Muscle of arm (tissue), 1 donor: ENCODE measurements at regions not wholly inside any gene's neighbourhood (a gene's known extent, or its start where the extent isn't known, plus 50 kb on each side); places are given as distances from the start of the nearest gene placed in this dataset.
"Not testable (repeated sequence)": the region's sequence is repeated elsewhere in the genome, so short reads cannot be mapped to it uniquely, and the experiment has no call there.

Source experiments
- DNase-seq: peaks from one replicate; pipeline ENCODE4 v3.0.0-alpha.2; 2013

- DNase-seq = no peak
These were observed 214.2 kb upstream of the ADO start for GRCh38 chr10:62590306-62590705.

GRCh38 chr10:62594093-62594520, 210.4 kb upstream of the ADO start:
- peak; percentile 58 for DNase-seq

DNA sequence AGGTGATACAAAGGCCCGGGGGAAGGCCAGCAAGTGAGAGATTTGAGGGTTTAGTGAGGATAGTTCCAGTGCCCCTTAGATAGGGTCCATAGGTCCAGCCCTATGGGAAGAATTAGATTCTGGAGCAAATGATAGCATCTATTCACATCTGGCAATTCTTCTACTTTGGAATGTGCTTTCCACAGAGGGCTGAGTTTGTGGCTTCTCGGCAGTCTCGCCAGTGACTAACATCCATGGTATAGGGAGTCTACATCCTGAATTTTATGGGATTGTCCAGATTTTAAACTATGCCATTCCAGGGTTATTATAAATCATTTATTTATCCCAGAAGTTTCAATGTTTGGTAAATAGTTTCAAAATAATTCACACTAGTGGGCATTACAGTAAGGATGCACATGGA, 207.3 kb upstream of the ADO start:
- no peak for DNase-seq

- no peak for DNase-seq
These were observed 205.4 kb upstream of the ADO start for GRCh38 chr10:62599161-62599560.

GRCh38 chr10:62606551-62606950, 198.0 kb upstream of the ADO start:
- DNase-seq = not testable (repeated sequence)

DNA sequence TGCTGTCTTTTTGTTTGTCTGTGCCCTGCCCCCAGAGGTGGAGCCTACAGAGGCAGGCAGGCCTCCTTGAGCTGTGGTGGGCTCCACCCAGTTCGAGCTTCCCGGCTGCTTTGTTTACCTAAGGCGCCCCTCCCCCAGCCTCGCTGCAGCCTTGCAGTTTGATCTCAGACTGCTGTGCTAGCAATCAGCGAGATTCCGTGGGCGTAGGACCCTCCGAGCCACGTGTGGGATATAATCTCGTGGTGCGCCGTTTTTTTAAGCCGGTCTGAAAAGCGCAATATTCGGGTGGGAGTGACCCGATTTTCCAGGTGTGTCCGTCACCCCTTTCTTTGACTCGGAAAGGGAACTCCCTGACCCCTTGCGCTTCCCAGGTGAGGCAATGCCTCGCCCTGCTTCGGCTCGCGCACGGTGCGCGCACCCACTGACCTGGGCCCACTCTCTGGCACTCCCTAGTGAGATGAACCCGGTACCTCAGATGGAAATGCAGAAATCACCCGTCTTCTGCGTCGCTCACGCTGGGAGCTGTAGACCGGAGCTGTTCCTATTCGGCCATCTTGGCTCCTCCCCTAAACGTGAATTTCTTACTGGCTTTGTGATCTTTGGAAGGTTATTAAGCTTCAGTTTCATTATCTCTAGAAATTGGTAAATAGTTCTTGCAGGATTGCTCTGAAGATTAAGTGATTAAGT, 196.2 kb upstream of the ADO start:
- DNase-seq = not testable (repeated sequence)

DNA sequence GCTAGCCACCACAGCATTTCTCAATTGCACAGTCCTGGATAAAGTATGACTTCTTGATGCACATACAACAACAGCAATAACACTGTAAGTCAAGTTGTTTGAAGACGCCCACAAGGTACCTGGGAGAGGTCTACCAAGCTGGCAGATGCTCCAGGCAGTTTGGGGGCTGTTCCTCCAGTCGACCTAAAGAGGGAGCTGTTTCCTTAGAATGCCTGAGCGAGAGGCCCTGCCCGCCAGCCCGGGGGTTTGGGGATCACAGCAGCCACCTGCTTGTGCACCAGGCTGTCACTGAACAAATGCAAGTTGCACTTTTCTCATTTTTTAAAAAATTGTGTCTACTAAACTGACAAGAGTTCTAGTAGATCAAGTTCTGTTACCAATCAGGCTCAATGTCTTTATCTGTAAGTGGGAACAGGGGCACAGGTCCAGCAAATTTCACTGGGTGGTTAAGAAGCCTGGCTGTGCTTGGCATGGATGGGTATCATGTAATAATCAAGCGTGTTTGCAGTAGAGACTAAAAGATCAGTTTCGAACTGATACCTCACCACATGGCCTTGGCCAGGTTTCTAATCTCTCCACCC, 193.8 kb upstream of the ADO start:
- DNase-seq = no peak

- no peak for DNase-seq
These were observed 191.1 kb upstream of the ADO start for GRCh38 chr10:62613424-62613823.

- no peak for DNase-seq
These were observed 190.7 kb upstream of the ADO start for GRCh38 chr10:62613859-62614258.

GRCh38 chr10:62614389-62615157, 189.9 kb upstream of the ADO start:
- DNase-seq = no peak

GRCh38 chr10:62616885-62617590, 187.5 kb upstream of the ADO start:
- no peak for DNase-seq

DNA sequence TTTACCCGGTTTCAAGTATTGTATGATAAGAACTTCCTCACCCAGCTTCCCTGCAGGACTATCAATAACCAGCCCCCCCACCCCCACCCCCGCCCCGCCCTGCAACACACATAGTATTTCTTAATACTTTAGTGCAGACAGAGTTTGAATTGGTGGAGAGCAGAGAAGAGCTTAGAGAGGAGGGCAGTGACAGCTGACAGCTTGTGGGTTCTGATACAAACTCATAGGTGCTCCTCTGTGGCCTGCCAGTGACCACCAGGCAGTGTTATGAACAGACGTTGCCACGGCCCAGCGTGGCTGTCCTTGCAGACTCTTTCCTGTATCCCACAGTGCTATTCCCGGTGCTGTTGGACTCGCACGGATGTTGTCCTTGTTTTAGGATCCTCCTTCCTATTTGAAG, 186.9 kb upstream of the ADO start:
- DNase-seq = no peak

GRCh38 chr10:62618054-62618453, 186.5 kb upstream of the ADO start:
- DNase-seq = no peak

- DNase-seq = no peak
These were observed 185.7 kb upstream of the ADO start for GRCh38 chr10:62618576-62619412.

DNA sequence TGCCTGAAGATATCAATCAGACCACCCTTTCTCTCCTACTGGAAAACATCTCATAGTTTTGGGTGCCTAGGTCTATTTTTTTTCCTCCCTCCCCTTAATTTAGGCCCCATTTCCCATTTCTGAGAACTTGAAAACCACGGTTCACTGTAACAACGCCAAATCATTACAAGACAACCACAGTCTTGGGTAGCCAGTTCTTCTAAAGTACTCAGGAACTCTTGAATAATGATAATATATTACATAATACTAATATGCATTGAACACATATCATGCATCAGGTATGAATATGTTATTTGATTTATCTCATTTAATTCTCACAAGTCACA, 185.1 kb upstream of the ADO start:
- DNase-seq = no peak

DNA sequence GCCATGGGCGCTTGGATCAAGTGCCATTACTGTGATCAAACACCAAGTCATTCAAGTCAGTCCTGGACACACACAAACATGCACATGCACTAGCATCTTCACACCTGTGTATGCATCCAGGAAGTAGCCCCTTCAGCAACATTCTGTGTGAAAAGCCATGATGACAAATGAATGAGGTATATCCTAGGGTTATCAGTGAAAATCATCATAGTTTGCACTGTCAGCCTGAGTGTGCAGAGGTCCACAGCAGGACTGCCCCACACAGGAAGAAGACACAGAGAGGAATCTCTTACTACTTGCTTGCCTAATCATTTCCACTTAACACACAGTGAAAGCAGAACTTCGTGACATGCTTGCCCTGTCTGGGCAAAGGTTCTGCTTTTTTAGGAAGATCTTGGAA, 184.0 kb upstream of the ADO start:
- no peak for DNase-seq

GRCh38 chr10:62623223-62623622, 181.3 kb upstream of the ADO start:
- DNase-seq = no peak

GRCh38 chr10:62625484-62625883, 179.0 kb upstream of the ADO start:
- no peak for DNase-seq

DNA sequence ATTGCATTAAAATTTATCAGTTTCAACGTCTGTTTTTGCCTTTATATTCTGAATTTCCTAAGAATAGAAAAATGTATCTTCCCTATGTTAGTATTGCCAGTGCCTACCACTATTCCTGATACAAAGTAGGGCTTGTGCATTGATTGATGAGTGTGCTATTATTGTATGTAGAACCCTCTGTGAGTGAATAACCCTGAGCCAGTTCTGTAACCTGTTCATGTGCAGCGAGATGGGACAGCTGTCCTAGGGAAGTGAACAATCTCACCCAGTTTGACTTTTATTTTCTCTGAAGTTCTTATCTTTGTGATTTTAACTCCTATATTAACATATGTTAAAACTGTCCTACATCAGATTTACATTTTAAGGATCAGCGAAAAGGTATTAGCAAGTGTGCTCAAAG, 178.4 kb upstream of the ADO start:
- DNase-seq = no peak

DNA sequence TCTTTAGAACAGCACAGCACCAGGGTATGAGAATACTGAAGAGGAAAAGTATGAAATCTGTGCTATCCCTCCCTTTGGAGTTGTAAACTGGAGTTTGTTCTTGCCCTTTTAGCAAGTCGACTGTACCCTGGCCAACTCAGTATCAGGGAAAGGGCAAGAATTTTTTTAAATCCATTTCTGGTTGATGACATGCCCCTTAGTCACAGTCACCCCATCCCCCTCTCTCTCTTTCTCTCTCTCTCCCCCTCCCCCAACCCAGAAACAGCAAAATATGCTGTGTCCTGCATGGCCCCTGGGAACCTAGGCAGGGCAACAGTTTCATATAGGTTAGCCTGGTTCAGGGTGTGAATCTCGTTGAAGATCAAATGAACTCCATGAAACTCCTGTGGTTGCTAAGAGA, 177.7 kb upstream of the ADO start:
- no peak for DNase-seq

- no peak for DNase-seq
These were observed 176.5 kb upstream of the ADO start for GRCh38 chr10:62627983-62628382.

GRCh38 chr10:62631241-62631640, 173.3 kb upstream of the ADO start:
- DNase-seq = no peak
